Thoracic aorta (tissue), 2 donors: ENCODE measurements at regions not wholly inside any gene's neighbourhood (a gene's known extent, or its start where the extent isn't known, plus 50 kb on each side); places are given as distances from the start of the nearest gene placed in this dataset.

ENCODE experiments used
- ATAC-seq: fragments of 150-250 bp; one replicate; pipeline ENCODE4 v1.8.0; 2017; ENCODE audit warnings: low read depth; ENCODE audit not compliant: insufficient number of reproducible peaks, low FRiP score
- DNase-seq: peaks from one replicate; pipeline ENCODE4 v3.0.0-alpha.2; 2020; ENCODE audit warnings: low spot score
- H3K27ac ChIP-seq, 2 donors: fragments of 200-600 bp; sonication (generic); 1 replicate in 1 of 2; 2 replicates in 1 of 2; pipeline ENCODE4 v1.5.1; 2016; ENCODE audit warnings: mild to moderate bottlenecking in 2 of 2, moderate library complexity in 2 of 2
- H3K27me3 ChIP-seq: fragments of 200-600 bp; sonication (generic); replicated peaks from 2 replicates; pipeline ENCODE4 v1.6.0; 2016; ENCODE audit warnings: mild to moderate bottlenecking; ENCODE audit not compliant: insufficient read depth
- H3K36me3 ChIP-seq: fragments of 200-600 bp; sonication (generic); one replicate; pipeline ENCODE4 v1.5.1; 2016
- H3K4me1 ChIP-seq, 2 donors: fragments of 200-600 bp; sonication (generic); 1 replicate in 1 of 2; 2 replicates in 1 of 2; pipeline versions ENCODE4 v1.5.1 to v1.6.0; 2016; ENCODE audit warnings: low read depth in 2 of 2, mild to moderate bottlenecking in 1 of 2; ENCODE audit not compliant: control insufficient read depth in 1 of 2
- H3K4me3 ChIP-seq: fragments of 200-600 bp; sonication (generic); 2 replicates; pipeline ENCODE4 v1.5.1; 2016; ENCODE audit warnings: mild to moderate bottlenecking
- H3K9me3 ChIP-seq: fragments of 200-600 bp; sonication (generic); 2 replicates; pipeline ENCODE4 v1.5.1; 2016
- CTCF ChIP-seq: fragments of 200-600 bp; sonication (generic); IDR thresholded peaks from one replicate; pipeline ENCODE4 v1.5.1; 2019; ENCODE audit warnings: antibody characterized with exemption

- no peak for TF ChIP-seq CTCF
- Histone ChIP-seq H3K27me3 (no peaks in the 10 kb centered on the region), H3K4me3 (no peak overlapping the region), H3K4me1 (no peaks in the 10 kb centered on the region), H3K27ac (no peak overlapping the region), H3K36me3 (no peaks in the 10 kb centered on the region), H3K9me3 (no peaks in the 10 kb centered on the region)
- ATAC-seq (no peak), DNase-seq (no peak)
Measured at GRCh38 chr18:71431171-71431570, 1113.0 kb downstream of the CBLN2 start.

GRCh38 chr18:71426441-71426840, 1117.7 kb downstream of the CBLN2 start:
- no peaks in the 10 kb centered on the region for H3K36me3 ChIP-seq
- DNase-seq (no peak), ATAC-seq (no peak)
- H3K27me3 ChIP-seq = no peaks in the 10 kb centered on the region
- H3K4me1 ChIP-seq = no peaks in the 10 kb centered on the region
- no peak for TF ChIP-seq CTCF
- no peak overlapping the region for H3K4me3 ChIP-seq
- no peak overlapping the region for H3K27ac ChIP-seq
- no peaks in the 10 kb centered on the region for H3K9me3 ChIP-seq

- Histone ChIP-seq H3K27me3 (no peaks in the 10 kb centered on the region), H3K4me3 (no peak overlapping the region), H3K4me1 (no peaks in the 10 kb centered on the region), H3K9me3 (no peaks in the 10 kb centered on the region), H3K27ac (no peak overlapping the region), H3K36me3 (no peaks in the 10 kb centered on the region)
- ATAC-seq (no peak), DNase-seq (no peak)
- no peak for TF ChIP-seq CTCF
Measured at GRCh38 chr18:71405169-71405809, 1116.4 kb downstream of the SOCS6 start.

- Histone ChIP-seq H3K4me3 (no peak overlapping the region), H3K36me3 (no peaks in the 10 kb centered on the region), H3K4me1 (no peaks in the 10 kb centered on the region), H3K9me3 (no peaks in the 10 kb centered on the region), H3K27me3 (no peaks in the 10 kb centered on the region), H3K27ac (no peak overlapping the region)
- no peak for TF ChIP-seq CTCF
- ATAC-seq = no peak
- no peak for DNase-seq
Measured at GRCh38 chr18:71403501-71403900, 1114.7 kb downstream of the SOCS6 start.

GRCh38 chr18:71398531-71398930, 1109.7 kb downstream of the SOCS6 start:
- Histone ChIP-seq H3K4me3 (no peak overlapping the region), H3K36me3 (no peaks in the 10 kb centered on the region), H3K27ac (no peak overlapping the region), H3K4me1 (no peaks in the 10 kb centered on the region), H3K27me3 (no peaks in the 10 kb centered on the region), H3K9me3 (no peaks in the 10 kb centered on the region)
- no peak for TF ChIP-seq CTCF
- ATAC-seq = no peak
- DNase-seq = no peak
